IPS DF 4.7 (cell line): ENCODE measurements at regions not wholly inside any gene's neighbourhood (a gene's known extent, or its start where the extent isn't known, plus 50 kb on each side); places are given as distances from the start of the nearest gene placed in this dataset.

ENCODE experiments used
- DNase-seq: peaks from one replicate; pipeline ENCODE4 v3.0.0-alpha.2; 2013; ENCODE audit warnings: low spot score; ENCODE audit errors: extremely low read depth

GRCh38 chr18:71902482-71902881 is 641.7 kb downstream of the CBLN2 start:
- DNase-seq: no peak

GRCh38 chr18:71899707-71900472 is 644.3 kb downstream of the CBLN2 start:
- no peak for DNase-seq

- DNase-seq: no peak
Measured at GRCh38 chr18:71899183-71899582, 645.0 kb downstream of the CBLN2 start.

- DNase-seq: no peak
Measured at GRCh38 chr18:71887509-71887908, 656.6 kb downstream of the CBLN2 start.

GRCh38 chr18:71878226-71878625 is 665.9 kb downstream of the CBLN2 start:
- DNase-seq: no peak

GRCh38 chr18:71873695-71874094 is 670.4 kb downstream of the CBLN2 start:
- no peak for DNase-seq

- DNase-seq: no peak
Measured at GRCh38 chr18:71865888-71866287, 678.3 kb downstream of the CBLN2 start.

- DNase-seq: no peak
Measured at GRCh38 chr18:71850602-71851001, 693.5 kb downstream of the CBLN2 start.

- no peak for DNase-seq
Measured at GRCh38 chr18:71849407-71849806, 694.7 kb downstream of the CBLN2 start.

- DNase-seq: no peak
Measured at GRCh38 chr18:71846716-71847115, 697.4 kb downstream of the CBLN2 start.

- no peak for DNase-seq
Measured at GRCh38 chr18:71844814-71845213, 699.3 kb downstream of the CBLN2 start.

GRCh38 chr18:71842666-71843065 is 701.5 kb downstream of the CBLN2 start:
- DNase-seq: no peak

- no peak for DNase-seq
Measured at GRCh38 chr18:71837547-71837946, 706.6 kb downstream of the CBLN2 start.

- DNase-seq: no peak
Measured at GRCh38 chr18:71832946-71833617, 711.1 kb downstream of the CBLN2 start.

GRCh38 chr18:71831039-71831438 is 713.1 kb downstream of the CBLN2 start:
- no peak for DNase-seq

- no peak for DNase-seq
Measured at GRCh38 chr18:71827301-71827700, 716.8 kb downstream of the CBLN2 start.

GRCh38 chr18:71815305-71815704 is 728.8 kb downstream of the CBLN2 start:
- DNase-seq: no peak

GRCh38 chr18:71809711-71810110 is 734.4 kb downstream of the CBLN2 start:
- DNase-seq: no peak

- no peak for DNase-seq
Measured at GRCh38 chr18:71808616-71809015, 735.5 kb downstream of the CBLN2 start.

GRCh38 chr18:71807586-71807985 is 736.6 kb downstream of the CBLN2 start:
- DNase-seq: no peak

GRCh38 chr18:71798986-71799673 is 745.0 kb downstream of the CBLN2 start:
- no peak for DNase-seq

GRCh38 chr18:71797554-71797953 is 746.6 kb downstream of the CBLN2 start:
- DNase-seq: no peak
